Osteocyte (in vitro differentiated cells): ENCODE measurements at regions not wholly inside any gene's neighbourhood (a gene's known extent, or its start where the extent isn't known, plus 50 kb on each side); places are given as distances from the start of the nearest gene placed in this dataset.
A peak's percentile ranks its signal among the peaks of the same experiment; 100 is the strongest.

Experiments used
- DNase-seq: peaks from one replicate; pipeline ENCODE4 v3.0.0; 2021; ENCODE audit warnings: mixed read lengths; ENCODE audit not compliant: unreplicated experiment; ENCODE audit errors: extremely low spot score
- H3K27ac Mint-ChIP-seq: one replicate; pipeline ENCODE4 v1.8.0; 2021; ENCODE audit warnings: mild to moderate bottlenecking, mixed read lengths; ENCODE audit not compliant: unreplicated experiment
- H3K27me3 Mint-ChIP-seq: one replicate; pipeline ENCODE4 v1.8.0; 2021; ENCODE audit warnings: mixed read lengths; ENCODE audit not compliant: unreplicated experiment
- H3K36me3 Mint-ChIP-seq: one replicate; pipeline ENCODE4 v1.8.0; 2021; ENCODE audit warnings: mixed read lengths; ENCODE audit not compliant: unreplicated experiment
- H3K4me1 Mint-ChIP-seq: one replicate; pipeline ENCODE4 v1.8.0; 2021; ENCODE audit warnings: mixed read lengths; ENCODE audit not compliant: unreplicated experiment
- H3K4me3 Mint-ChIP-seq: one replicate; pipeline ENCODE4 v1.8.0; 2021; ENCODE audit warnings: mild to moderate bottlenecking, moderate library complexity, mixed read lengths; ENCODE audit not compliant: unreplicated experiment
- H3K9me3 Mint-ChIP-seq: one replicate; pipeline ENCODE4 v1.8.0; 2021; ENCODE audit warnings: mixed read lengths; ENCODE audit not compliant: unreplicated experiment
- TF ChIP-seq, protein P1 (sequence below): fragments of 200-600 bp; sonication (generic); IDR thresholded peaks from 2 replicates; pipeline ENCODE4 v1.5.0; 2021; ENCODE audit warnings: antibody characterized with exemption, mild to moderate bottlenecking, moderate library complexity

DNA sequence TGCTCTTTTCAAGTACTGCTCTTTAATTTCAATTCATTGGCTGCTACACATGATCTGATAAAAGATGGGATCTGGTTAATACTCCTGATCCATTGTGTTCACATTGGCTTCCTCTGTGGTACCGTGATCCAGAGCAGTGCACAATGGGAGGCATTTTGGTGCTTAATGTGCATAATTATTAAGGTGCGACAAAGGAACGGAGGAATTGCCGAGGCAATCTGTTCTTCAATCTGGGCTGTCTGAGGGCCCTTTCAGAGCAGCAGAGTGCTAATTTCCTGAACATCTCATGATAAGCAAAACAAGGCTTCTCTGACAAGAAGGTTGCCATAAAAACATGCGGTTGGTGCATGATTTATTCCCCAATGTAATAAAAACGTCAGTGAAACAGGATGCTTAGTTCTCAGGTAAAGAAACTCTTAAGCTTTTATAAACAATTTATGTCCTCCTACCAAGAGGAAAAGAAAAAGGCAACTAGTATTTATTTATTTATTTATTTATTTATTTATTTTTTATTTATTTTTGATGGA is 64.0 kb upstream of the EPHA3 start:
- Mint-ChIP-seq H3K27me3 (no peaks in the 10 kb centered on the region), H3K4me1 (peaks cover 27% of the 10 kb centered on the region), H3K27ac (no peak overlapping the region), H3K4me3 (no peak overlapping the region), H3K36me3 (no peaks in the 10 kb centered on the region), H3K9me3 (no peaks in the 10 kb centered on the region)
- DNase-seq = no peak
- TF ChIP-seq, protein P1, sequence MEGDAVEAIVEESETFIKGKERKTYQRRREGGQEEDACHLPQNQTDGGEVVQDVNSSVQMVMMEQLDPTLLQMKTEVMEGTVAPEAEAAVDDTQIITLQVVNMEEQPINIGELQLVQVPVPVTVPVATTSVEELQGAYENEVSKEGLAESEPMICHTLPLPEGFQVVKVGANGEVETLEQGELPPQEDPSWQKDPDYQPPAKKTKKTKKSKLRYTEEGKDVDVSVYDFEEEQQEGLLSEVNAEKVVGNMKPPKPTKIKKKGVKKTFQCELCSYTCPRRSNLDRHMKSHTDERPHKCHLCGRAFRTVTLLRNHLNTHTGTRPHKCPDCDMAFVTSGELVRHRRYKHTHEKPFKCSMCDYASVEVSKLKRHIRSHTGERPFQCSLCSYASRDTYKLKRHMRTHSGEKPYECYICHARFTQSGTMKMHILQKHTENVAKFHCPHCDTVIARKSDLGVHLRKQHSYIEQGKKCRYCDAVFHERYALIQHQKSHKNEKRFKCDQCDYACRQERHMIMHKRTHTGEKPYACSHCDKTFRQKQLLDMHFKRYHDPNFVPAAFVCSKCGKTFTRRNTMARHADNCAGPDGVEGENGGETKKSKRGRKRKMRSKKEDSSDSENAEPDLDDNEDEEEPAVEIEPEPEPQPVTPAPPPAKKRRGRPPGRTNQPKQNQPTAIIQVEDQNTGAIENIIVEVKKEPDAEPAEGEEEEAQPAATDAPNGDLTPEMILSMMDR = no peak

DNA sequence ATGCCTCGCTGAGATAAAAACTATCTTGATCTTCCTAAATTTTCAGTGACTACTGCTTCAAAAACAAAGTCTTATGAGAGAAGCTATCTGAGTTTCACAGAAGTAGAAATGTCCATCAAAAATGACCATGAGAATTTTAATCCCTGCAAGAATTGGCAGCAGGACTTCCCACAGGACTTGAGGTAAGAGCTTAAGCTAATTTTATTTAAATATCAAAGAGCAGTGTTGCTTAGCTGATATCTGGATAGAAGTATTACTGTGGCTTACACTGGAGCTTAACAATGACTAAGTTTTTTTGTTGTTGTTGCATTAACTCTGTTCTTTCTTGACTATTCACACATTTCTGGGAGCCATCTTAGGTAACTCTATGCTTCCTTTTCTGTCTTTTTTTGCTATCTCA is 60.8 kb upstream of the EPHA3 start:
- H3K4me1 Mint-ChIP-seq = peaks cover 14% of the 10 kb centered on the region
- DNase-seq = no peak
- no peaks in the 10 kb centered on the region for H3K36me3 Mint-ChIP-seq
- H3K27me3 Mint-ChIP-seq = no peaks in the 10 kb centered on the region
- TF ChIP-seq, protein P1 = no peak
- H3K4me3 Mint-ChIP-seq = no peak overlapping the region
- H3K27ac Mint-ChIP-seq = no peak overlapping the region
- no peaks in the 10 kb centered on the region for H3K9me3 Mint-ChIP-seq

DNA sequence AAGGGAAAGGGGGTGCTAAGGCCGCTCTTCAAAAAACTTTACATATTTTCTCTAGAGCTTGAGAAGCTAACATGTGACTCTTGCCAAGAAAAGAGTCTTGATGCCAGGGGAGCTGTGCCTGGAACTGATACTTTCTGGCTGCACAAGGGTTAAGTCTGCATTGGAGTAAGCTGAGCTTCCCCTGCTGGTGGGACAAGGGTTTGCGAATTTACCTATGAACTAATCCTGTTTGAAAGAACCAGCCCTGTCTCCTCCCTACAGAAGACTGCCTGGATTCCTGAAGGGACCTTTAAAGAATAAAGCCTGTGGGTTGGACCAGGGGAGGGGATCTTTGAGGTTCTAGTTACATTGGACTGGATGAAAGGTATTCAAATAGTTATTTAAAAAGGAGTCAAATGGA is 58.3 kb upstream of the EPHA3 start:
- H3K27me3 Mint-ChIP-seq = no peaks in the 10 kb centered on the region
- TF ChIP-seq, protein P1 = peak; percentile 22

DNA sequence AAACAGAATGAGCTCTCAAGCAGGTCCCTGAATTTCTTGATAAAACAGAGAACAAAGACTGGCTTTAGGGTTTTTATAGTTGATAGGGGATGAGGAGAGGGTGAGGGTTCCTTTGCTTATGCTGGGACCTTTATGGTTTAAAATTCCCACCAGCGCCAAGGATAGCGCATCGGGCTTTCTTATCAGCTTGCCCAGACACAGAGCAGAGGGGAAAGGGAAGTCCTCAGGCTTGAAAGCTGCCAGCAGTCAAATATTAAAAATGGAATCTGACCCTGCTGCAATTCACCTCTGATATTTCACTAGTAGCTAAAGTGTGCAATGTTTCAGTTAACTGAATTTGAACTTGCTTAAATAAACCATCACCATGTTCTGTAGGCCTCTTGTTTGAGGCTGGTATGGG is 55.0 kb upstream of the EPHA3 start:
- Mint-ChIP-seq H3K4me1 (no peaks in the 10 kb centered on the region), H3K4me3 (no peak overlapping the region), H3K27me3 (no peaks in the 10 kb centered on the region), H3K9me3 (no peaks in the 10 kb centered on the region), H3K27ac (no peak overlapping the region), H3K36me3 (no peaks in the 10 kb centered on the region)
- TF ChIP-seq, protein P1 = no peak
- DNase-seq = no peak

More for the DNA sequence above, 58.3 kb upstream of the EPHA3 start:
- H3K36me3 Mint-ChIP-seq = no peaks in the 10 kb centered on the region
- H3K27ac Mint-ChIP-seq = no peak overlapping the region
- H3K4me1 Mint-ChIP-seq = peaks cover 3% of the 10 kb centered on the region
- no peak overlapping the region for H3K4me3 Mint-ChIP-seq
- DNase-seq = no peak
- H3K9me3 Mint-ChIP-seq = no peaks in the 10 kb centered on the region

DNA sequence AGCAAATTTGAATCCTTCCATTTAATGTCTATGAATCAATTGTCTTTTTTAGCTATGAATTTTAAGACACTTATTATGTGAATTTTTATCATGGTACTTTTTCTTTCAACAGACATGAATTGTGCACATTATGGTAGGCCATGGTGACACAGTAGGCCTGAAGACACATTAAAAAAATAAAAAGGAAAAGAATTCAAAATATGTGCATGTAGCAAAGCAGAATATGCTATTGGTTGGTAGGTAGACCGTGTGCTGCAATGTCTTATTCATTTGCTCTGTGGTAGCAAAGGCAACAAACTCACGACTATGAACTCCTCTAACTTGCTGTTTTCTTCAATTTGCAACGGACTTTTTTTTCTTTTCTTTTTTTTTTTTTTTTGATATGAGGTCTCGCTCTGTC is 50.0 kb upstream of the EPHA3 start:
- TF ChIP-seq, protein P1 = no peak
- H3K4me3 Mint-ChIP-seq = no peak overlapping the region
- DNase-seq = no peak
- no peak overlapping the region for H3K27ac Mint-ChIP-seq
- peaks cover 7% of the 10 kb centered on the region for H3K4me1 Mint-ChIP-seq
- H3K36me3 Mint-ChIP-seq = no peaks in the 10 kb centered on the region
- no peaks in the 10 kb centered on the region for H3K27me3 Mint-ChIP-seq
- H3K9me3 Mint-ChIP-seq = no peaks in the 10 kb centered on the region
